Iris pigment epithelial cell (primary cell): ENCODE measurements at regions not wholly inside any gene's neighbourhood (a gene's known extent, or its start where the extent isn't known, plus 50 kb on each side); places are given as distances from the start of the nearest gene placed in this dataset.

Experiments used
- DNase-seq: peaks from one replicate; pipeline ENCODE4 v3.0.0-alpha.2; 2011; ENCODE audit warnings: low read depth

- no peak for DNase-seq
Observed at GRCh38 chr5:74258314-74258665, 382.2 kb downstream of the ENC1 start.

GRCh38 chr5:74257645-74258313 is 382.7 kb downstream of the ENC1 start:
- peak; percentile 70 for DNase-seq

GRCh38 chr5:74257060-74257527 is 383.4 kb downstream of the ENC1 start:
- no peak for DNase-seq

- DNase-seq, result no peak
Observed at GRCh38 chr5:74255692-74256392, 384.7 kb downstream of the ENC1 start.

GRCh38 chr5:74254257-74254656 is 386.3 kb downstream of the ENC1 start:
- DNase-seq, result no peak

GRCh38 chr5:74252044-74252443 is 388.5 kb downstream of the ENC1 start:
- no peak for DNase-seq

GRCh38 chr5:74251141-74252035 is 389.1 kb downstream of the ENC1 start:
- DNase-seq, result peak; percentile 98

GRCh38 chr5:74250304-74251102 is 390.0 kb downstream of the ENC1 start:
- DNase-seq, result no peak

GRCh38 chr5:74248576-74248975 is 392.0 kb downstream of the ENC1 start:
- DNase-seq, result no peak

GRCh38 chr5:74244406-74244805 is 396.1 kb downstream of the ENC1 start:
- no peak for DNase-seq

GRCh38 chr5:74243634-74244033 is 396.9 kb downstream of the ENC1 start:
- DNase-seq, result peak; percentile 36

GRCh38 chr5:74242516-74242915 is 398.0 kb downstream of the ENC1 start:
- DNase-seq, result no peak

- DNase-seq, result peak; percentile 48
Observed at GRCh38 chr5:74241751-74242140, 398.8 kb downstream of the ENC1 start.

- DNase-seq, result no peak
Observed at GRCh38 chr5:74240783-74241750, 399.5 kb downstream of the ENC1 start.

- DNase-seq, result no peak
Observed at GRCh38 chr5:74239261-74239660, 401.3 kb downstream of the ENC1 start.

- no peak for DNase-seq
Observed at GRCh38 chr5:74237571-74238145, 402.9 kb downstream of the ENC1 start.

- DNase-seq, result no peak
Observed at GRCh38 chr5:74235552-74235951, 405.0 kb downstream of the ENC1 start.

GRCh38 chr5:74233571-74233970 is 407.0 kb downstream of the ENC1 start:
- peak; percentile 60 for DNase-seq

GRCh38 chr5:74233091-74233490 is 407.4 kb downstream of the ENC1 start:
- no peak for DNase-seq

GRCh38 chr5:74232276-74232675 is 408.3 kb downstream of the ENC1 start:
- DNase-seq, result peak; percentile 71
